ENCODE measurements at regions not wholly inside any gene's neighbourhood (a gene's known extent, or its start where the extent isn't known, plus 50 kb on each side); places are given as distances from the start of the nearest gene placed in this dataset.

- no peak for DNase-seq
Measured at GRCh38 chr2:76572981-76573380, 862.3 kb upstream of the GCFC2 start.

GRCh38 chr2:76569819-76570218 is 859.1 kb upstream of the GCFC2 start:
- no peak for DNase-seq

GRCh38 chr2:76567478-76567877 is 856.8 kb upstream of the GCFC2 start:
- no peak for DNase-seq

GRCh38 chr2:76564734-76565133 is 854.0 kb upstream of the GCFC2 start:
- DNase-seq: no peak

GRCh38 chr2:76563730-76564129 is 853.0 kb upstream of the GCFC2 start:
- no peak for DNase-seq

- DNase-seq: no peak
Measured at GRCh38 chr2:76558157-76558556, 847.4 kb upstream of the GCFC2 start.

GRCh38 chr2:76556018-76556417 is 845.3 kb upstream of the GCFC2 start:
- no peak for DNase-seq

- no peak for DNase-seq
Measured at GRCh38 chr2:76546207-76546606, 835.5 kb upstream of the GCFC2 start.

- no peak for DNase-seq
Measured at GRCh38 chr2:76544901-76545300, 834.2 kb upstream of the GCFC2 start.

GRCh38 chr2:76517574-76517909 is 806.8 kb upstream of the GCFC2 start:
- DNase-seq: no peak

GRCh38 chr2:76516861-76517573 is 806.3 kb upstream of the GCFC2 start:
- no peak for DNase-seq

- no peak for DNase-seq
Measured at GRCh38 chr2:76512201-76512820, 801.6 kb upstream of the GCFC2 start.

GRCh38 chr2:76506538-76506937 is 795.8 kb upstream of the GCFC2 start:
- no peak for DNase-seq

- DNase-seq: no peak
Measured at GRCh38 chr2:76501641-76502040, 790.9 kb upstream of the GCFC2 start.

GRCh38 chr2:76498360-76498759 is 787.6 kb upstream of the GCFC2 start:
- peak; percentile 26 for DNase-seq

- DNase-seq: no peak
Measured at GRCh38 chr2:76491503-76491902, 780.8 kb upstream of the GCFC2 start.

- peak; percentile 36 for DNase-seq
Measured at GRCh38 chr2:76478266-76479035, 767.7 kb upstream of the GCFC2 start.

GRCh38 chr2:76472946-76473345 is 762.2 kb upstream of the GCFC2 start:
- DNase-seq: no peak

GRCh38 chr2:76469066-76469465 is 758.4 kb upstream of the GCFC2 start:
- DNase-seq: no peak

GRCh38 chr2:76467326-76467725 is 756.6 kb upstream of the GCFC2 start:
- DNase-seq: no peak

GRCh38 chr2:76464310-76464709 is 753.6 kb upstream of the GCFC2 start:
- no peak for DNase-seq

- no peak for DNase-seq
Measured at GRCh38 chr2:76461431-76461830, 750.7 kb upstream of the GCFC2 start.

- DNase-seq: no peak
Measured at GRCh38 chr2:76455910-76456309, 745.2 kb upstream of the GCFC2 start.

- no peak for DNase-seq
Measured at GRCh38 chr2:76450024-76450475, 739.3 kb upstream of the GCFC2 start.
